Activated B cell treated with CpG ODN at 0.5 μM for 24 hours (primary cell): ENCODE measurements at regions not wholly inside any gene's neighbourhood (a gene's known extent, or its start where the extent isn't known, plus 50 kb on each side); places are given as distances from the start of the nearest gene placed in this dataset.

Source experiments
- ATAC-seq: fragments of 200-7000 bp; cut with Tn5 transposase; one replicate; pipeline ENCODE4 v1.10.0; 2021; ENCODE audit warnings: low read depth, mild to moderate bottlenecking, moderate library complexity
- CTCF ChIA-PET: fragments of 350-600 bp; sonication (Branson Sonifier 250); formaldehyde crosslinking; loops from one replicate; lab custom pipeline; 2021; ENCODE audit warnings: antibody characterized with exemption; lab: Charles Lee
- POLR2A ChIA-PET: fragments of 350-600 bp; sonication (Branson Sonifier 250); formaldehyde crosslinking; loops from one replicate; lab custom pipeline; 2021; ENCODE audit warnings: antibody characterized with exemption; lab: Charles Lee
- DNase-seq: peaks from one replicate; pipeline ENCODE4 v3.0.0; 2022
- H3K27ac Mint-ChIP-seq: one replicate; pipeline ENCODE4 v1.8.0; 2020; ENCODE audit warnings: mixed read lengths
- H3K27me3 Mint-ChIP-seq: one replicate; pipeline ENCODE4 v1.8.0; 2021; ENCODE audit warnings: mixed read lengths
- H3K36me3 Mint-ChIP-seq: one replicate; pipeline ENCODE4 v1.8.0; 2021; ENCODE audit warnings: low read depth, mixed read lengths
- H3K4me1 Mint-ChIP-seq: one replicate; pipeline ENCODE4 v1.8.0; 2021; ENCODE audit warnings: mixed read lengths
- H3K4me3 Mint-ChIP-seq: one replicate; pipeline ENCODE4 v1.8.0; 2020; ENCODE audit warnings: mild to moderate bottlenecking, mixed read lengths
- H3K9me3 Mint-ChIP-seq: one replicate; pipeline ENCODE4 v1.8.0; 2020; ENCODE audit warnings: mixed read lengths
- intact Hi-C: fragments of 100-400 bp; cut with micrococcal nuclease; formaldehyde crosslinking; loops from one replicate; pipeline ENCODE4 v1.15.1; 2024
- TF ChIP-seq, protein P1 (sequence below): fragments of 200-600 bp; IDR thresholded peaks from one replicate; pipeline ENCODE4 v1.8.0; 2022; ENCODE audit warnings: antibody characterized with exemption, mild to moderate bottlenecking

- no peak for ATAC-seq
- H3K27ac Mint-ChIP-seq: no peak overlapping the region
- no peaks in the 10 kb centered on the region for H3K36me3 Mint-ChIP-seq
- intact Hi-C loops: no loop called here
- no peak overlapping the region for H3K4me3 Mint-ChIP-seq
- ChIA-PET CTCF (no interaction called here), POLR2A (no interaction called here)
- no peaks in the 10 kb centered on the region for H3K4me1 Mint-ChIP-seq
- no peaks in the 10 kb centered on the region for H3K9me3 Mint-ChIP-seq
- no peak for DNase-seq
- TF ChIP-seq, protein P1, sequence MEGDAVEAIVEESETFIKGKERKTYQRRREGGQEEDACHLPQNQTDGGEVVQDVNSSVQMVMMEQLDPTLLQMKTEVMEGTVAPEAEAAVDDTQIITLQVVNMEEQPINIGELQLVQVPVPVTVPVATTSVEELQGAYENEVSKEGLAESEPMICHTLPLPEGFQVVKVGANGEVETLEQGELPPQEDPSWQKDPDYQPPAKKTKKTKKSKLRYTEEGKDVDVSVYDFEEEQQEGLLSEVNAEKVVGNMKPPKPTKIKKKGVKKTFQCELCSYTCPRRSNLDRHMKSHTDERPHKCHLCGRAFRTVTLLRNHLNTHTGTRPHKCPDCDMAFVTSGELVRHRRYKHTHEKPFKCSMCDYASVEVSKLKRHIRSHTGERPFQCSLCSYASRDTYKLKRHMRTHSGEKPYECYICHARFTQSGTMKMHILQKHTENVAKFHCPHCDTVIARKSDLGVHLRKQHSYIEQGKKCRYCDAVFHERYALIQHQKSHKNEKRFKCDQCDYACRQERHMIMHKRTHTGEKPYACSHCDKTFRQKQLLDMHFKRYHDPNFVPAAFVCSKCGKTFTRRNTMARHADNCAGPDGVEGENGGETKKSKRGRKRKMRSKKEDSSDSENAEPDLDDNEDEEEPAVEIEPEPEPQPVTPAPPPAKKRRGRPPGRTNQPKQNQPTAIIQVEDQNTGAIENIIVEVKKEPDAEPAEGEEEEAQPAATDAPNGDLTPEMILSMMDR: no peak
- H3K27me3 Mint-ChIP-seq: no peaks in the 10 kb centered on the region
Measured at GRCh38 chr5:124283031-124283430, 463.4 kb downstream of the ZNF608 start.

GRCh38 chr5:124280079-124280478 is 466.4 kb downstream of the ZNF608 start:
- intact Hi-C loops: no loop called here
- no peaks in the 10 kb centered on the region for H3K4me1 Mint-ChIP-seq
- CTCF ChIA-PET: no interaction called here
- no peaks in the 10 kb centered on the region for H3K27me3 Mint-ChIP-seq
- no peak overlapping the region for H3K27ac Mint-ChIP-seq
- DNase-seq: no peak
- POLR2A ChIA-PET: no interaction called here
- no peaks in the 10 kb centered on the region for H3K36me3 Mint-ChIP-seq
- no peak for ATAC-seq
- TF ChIP-seq, protein P1: no peak
- H3K9me3 Mint-ChIP-seq: no peaks in the 10 kb centered on the region
- no peak overlapping the region for H3K4me3 Mint-ChIP-seq

DNA sequence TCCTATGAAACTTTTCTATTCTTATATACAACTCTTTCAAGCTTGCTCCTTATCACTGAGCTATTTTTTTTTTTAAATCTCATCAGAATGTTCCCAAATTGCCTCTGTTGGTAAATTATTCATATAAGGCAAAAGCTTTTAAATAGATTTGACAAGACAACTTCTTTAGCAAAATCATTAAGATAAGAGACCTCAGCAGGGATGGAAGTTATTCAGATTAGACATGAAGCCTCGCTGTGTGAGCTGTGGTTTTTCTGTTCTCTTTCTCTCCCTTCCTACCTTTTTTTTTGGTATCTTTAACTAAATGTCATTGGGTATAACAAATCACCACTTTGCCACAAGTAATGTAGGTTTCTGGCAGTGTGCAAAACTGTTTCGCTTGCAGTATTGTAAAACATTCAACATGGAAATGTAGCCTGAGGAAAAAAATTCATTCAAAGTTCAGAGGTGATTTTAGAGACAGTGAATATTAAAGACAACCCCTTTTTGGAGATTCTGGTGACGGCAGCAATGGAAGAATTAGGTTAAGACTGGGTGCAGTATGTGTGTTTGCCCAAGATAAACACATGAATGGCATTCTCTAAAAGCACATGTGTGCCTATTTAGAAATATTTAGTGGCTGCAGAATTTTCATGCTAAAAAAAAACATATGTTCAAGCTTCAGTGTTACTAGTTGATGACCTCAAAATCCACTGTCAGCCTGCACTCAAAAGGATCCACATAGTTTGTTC is 467.1 kb downstream of the ZNF608 start:
- Mint-ChIP-seq H3K4me1 (no peaks in the 10 kb centered on the region), H3K4me3 (no peak overlapping the region), H3K27ac (no peak overlapping the region), H3K36me3 (no peaks in the 10 kb centered on the region), H3K9me3 (no peaks in the 10 kb centered on the region), H3K27me3 (no peaks in the 10 kb centered on the region)
- DNase-seq (no peak), ATAC-seq (no peak)
- TF ChIP-seq, protein P1: no peak
- intact Hi-C loops: no loop called here
- ChIA-PET CTCF (no interaction called here), POLR2A (no interaction called here)

- DNase-seq (no peak), ATAC-seq (no peak)
- TF ChIP-seq, protein P1: no peak
- Mint-ChIP-seq H3K27ac (no peak overlapping the region), H3K9me3 (no peaks in the 10 kb centered on the region), H3K36me3 (no peaks in the 10 kb centered on the region), H3K4me1 (no peaks in the 10 kb centered on the region), H3K27me3 (no peaks in the 10 kb centered on the region), H3K4me3 (no peak overlapping the region)
- intact Hi-C loops: no loop called here
- ChIA-PET CTCF (no interaction called here), POLR2A (no interaction called here)
Measured at GRCh38 chr5:124278636-124279035, 467.8 kb downstream of the ZNF608 start.

- TF ChIP-seq, protein P1: no peak
- ChIA-PET POLR2A (no interaction called here), CTCF (no interaction called here)
- intact Hi-C loops: no loop called here
- H3K27me3 Mint-ChIP-seq: no peaks in the 10 kb centered on the region
- no peaks in the 10 kb centered on the region for H3K36me3 Mint-ChIP-seq
- no peak overlapping the region for H3K27ac Mint-ChIP-seq
- DNase-seq (no peak), ATAC-seq (no peak)
- H3K4me1 Mint-ChIP-seq: no peaks in the 10 kb centered on the region
- no peak overlapping the region for H3K4me3 Mint-ChIP-seq
- no peaks in the 10 kb centered on the region for H3K9me3 Mint-ChIP-seq
Measured at GRCh38 chr5:124277767-124278545, 468.5 kb downstream of the ZNF608 start.
